ENCODE measurements at regions not wholly inside any gene's neighbourhood (a gene's known extent, or its start where the extent isn't known, plus 50 kb on each side); places are given as distances from the start of the nearest gene placed in this dataset.

DNA sequence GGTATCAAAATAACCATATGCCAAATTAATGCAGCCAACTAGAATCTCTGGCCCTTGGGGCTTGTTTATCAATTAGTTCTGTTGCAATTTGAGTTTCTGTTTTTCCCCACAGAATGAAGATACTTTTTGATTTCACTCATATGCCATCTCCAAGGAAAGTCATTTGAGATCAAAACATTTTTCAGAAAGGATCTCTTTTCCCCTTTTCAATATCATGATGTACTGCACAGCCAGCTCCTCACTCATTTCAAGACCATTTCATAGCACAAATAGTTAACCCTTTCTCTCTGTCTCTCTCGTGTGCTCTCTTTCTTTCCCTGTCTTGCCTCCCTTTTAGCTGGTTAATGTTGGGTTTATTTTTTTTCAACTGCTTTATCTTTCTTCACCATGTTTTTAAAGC lies 387.3 kb downstream of the STK39 start:
- Histone ChIP-seq H3K27me3 (replicated peaks in 1 of 7) (no peaks in the 10 kb centered on the region), H3K4me1 (no peaks in the 10 kb centered on the region), H3K4me3 (no peak overlapping the region), H3K27ac (no peak overlapping the region), H3K9me3 (no peaks in the 10 kb centered on the region), H3K36me3 (no peaks in the 10 kb centered on the region)
- DNase-seq: no peak
- intact Hi-C loops (cut with DNase I; ENCODE audit: low total_unique reads): no loop called here
- TF ChIP-seq POLR2AphosphoS5 (IDR thresholded peaks at IDR 0.05) (no peak), POLR2A (IDR thresholded peaks at IDR 0.05) (no peak)
- TF ChIP-seq, protein P1, sequence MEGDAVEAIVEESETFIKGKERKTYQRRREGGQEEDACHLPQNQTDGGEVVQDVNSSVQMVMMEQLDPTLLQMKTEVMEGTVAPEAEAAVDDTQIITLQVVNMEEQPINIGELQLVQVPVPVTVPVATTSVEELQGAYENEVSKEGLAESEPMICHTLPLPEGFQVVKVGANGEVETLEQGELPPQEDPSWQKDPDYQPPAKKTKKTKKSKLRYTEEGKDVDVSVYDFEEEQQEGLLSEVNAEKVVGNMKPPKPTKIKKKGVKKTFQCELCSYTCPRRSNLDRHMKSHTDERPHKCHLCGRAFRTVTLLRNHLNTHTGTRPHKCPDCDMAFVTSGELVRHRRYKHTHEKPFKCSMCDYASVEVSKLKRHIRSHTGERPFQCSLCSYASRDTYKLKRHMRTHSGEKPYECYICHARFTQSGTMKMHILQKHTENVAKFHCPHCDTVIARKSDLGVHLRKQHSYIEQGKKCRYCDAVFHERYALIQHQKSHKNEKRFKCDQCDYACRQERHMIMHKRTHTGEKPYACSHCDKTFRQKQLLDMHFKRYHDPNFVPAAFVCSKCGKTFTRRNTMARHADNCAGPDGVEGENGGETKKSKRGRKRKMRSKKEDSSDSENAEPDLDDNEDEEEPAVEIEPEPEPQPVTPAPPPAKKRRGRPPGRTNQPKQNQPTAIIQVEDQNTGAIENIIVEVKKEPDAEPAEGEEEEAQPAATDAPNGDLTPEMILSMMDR (IDR thresholded peaks at IDR 0.05 in 8 of 11, conservative IDR thresholded peaks at IDR 0.05 in 3 of 11): no peak
- WGBS, 5 donors: 42 to 68% (median 60%) methylated on average over 1 of the region's 1 CpG

DNA sequence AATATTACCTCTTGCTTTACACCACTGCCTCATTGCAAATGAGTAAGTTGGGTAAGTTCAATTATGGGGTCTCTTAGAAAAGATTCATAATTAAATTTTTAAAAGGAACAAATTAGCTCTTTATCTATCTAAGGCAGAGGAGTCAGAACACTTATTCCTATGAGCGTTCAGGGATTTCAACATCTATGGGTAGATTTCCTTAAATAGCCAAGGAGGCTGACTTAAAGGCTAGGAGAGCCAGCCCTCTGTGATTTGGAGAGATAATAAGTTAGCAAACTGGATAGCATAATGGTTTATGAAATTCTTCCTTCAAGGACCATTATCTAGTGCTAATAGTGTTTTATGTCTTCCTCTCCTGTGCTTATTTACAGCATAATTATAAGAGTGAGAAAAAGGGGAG lies 387.7 kb downstream of the STK39 start:
- H3K27me3 ChIP-seq (replicated peaks in 1 of 7): no peaks in the 10 kb centered on the region
- no peak for DNase-seq
- no peaks in the 10 kb centered on the region for H3K36me3 ChIP-seq
- intact Hi-C loops (cut with DNase I; ENCODE audit: low total_unique reads): no loop called here
- no peak overlapping the region for H3K4me3 ChIP-seq
- H3K4me1 ChIP-seq: no peaks in the 10 kb centered on the region
- no peaks in the 10 kb centered on the region for H3K9me3 ChIP-seq
- WGBS, 5 donors: 75 to 88% (median 82%) methylated on average over 1 of the region's 1 CpG
- H3K27ac ChIP-seq: no peak overlapping the region
- TF ChIP-seq POLR2AphosphoS5 (IDR thresholded peaks at IDR 0.05) (no peak), POLR2A (IDR thresholded peaks at IDR 0.05) (no peak)
- TF ChIP-seq, protein P1 (IDR thresholded peaks at IDR 0.05 in 8 of 11, conservative IDR thresholded peaks at IDR 0.05 in 3 of 11): no peak

DNA sequence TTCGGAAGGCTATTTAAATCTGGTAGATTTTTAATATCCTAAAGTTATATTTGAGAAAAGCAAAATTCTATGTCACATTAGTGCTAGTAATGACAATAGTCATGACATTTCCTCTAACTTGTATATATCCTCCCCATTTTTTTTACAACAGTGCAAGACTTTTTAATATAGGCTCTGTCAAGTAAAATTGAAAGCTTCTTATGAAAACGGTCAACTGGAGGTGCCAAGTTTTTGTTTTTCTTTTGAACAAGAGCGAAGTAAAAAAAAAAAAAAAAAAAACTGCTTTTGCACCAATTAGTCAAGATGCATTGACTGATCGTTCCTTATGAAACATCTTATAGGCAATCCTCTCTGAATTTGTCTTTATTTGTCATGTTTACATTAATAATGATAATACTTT lies 389.3 kb downstream of the STK39 start:
- H3K27ac ChIP-seq: no peak overlapping the region
- no peak for DNase-seq
- no peaks in the 10 kb centered on the region for H3K4me1 ChIP-seq
- H3K9me3 ChIP-seq: no peaks in the 10 kb centered on the region
- no peaks in the 10 kb centered on the region for H3K36me3 ChIP-seq
- no peaks in the 10 kb centered on the region for H3K27me3 ChIP-seq (replicated peaks in 1 of 7)
- no peak overlapping the region for H3K4me3 ChIP-seq
- 64 to 83% (median 75%) methylated on average over 4 of the region's 4 CpGs for WGBS, 5 donors
- TF ChIP-seq POLR2AphosphoS5 (IDR thresholded peaks at IDR 0.05) (no peak), POLR2A (IDR thresholded peaks at IDR 0.05) (no peak)
- TF ChIP-seq, protein P1 (IDR thresholded peaks at IDR 0.05 in 8 of 11, conservative IDR thresholded peaks at IDR 0.05 in 3 of 11): no peak
- intact Hi-C loops (cut with DNase I; ENCODE audit: low total_unique reads): no loop called here

DNA sequence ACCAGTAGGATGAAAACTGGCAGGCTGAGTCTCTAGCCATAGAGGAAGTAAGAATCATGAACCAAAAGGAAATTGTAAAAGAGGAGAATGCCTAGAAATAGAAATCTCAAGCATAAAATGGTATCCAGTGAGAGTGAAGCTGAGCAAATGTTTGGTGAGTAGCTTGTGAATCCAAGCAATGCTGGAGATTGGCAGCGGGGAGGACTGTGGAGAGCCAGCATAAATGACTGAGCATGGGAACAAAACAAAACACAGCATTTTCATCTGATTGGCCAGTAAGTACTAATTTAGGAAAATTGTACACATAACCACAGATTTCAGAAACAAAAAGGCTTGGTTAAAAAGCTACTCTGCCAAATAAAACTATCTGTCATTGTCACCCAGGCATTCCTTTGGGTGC lies 390.0 kb downstream of the STK39 start:
- intact Hi-C loops (cut with DNase I; ENCODE audit: low total_unique reads): no loop called here
- H3K4me3 ChIP-seq: no peak overlapping the region
- H3K36me3 ChIP-seq: no peaks in the 10 kb centered on the region
- DNase-seq: no peak
- 85 to 97% (median 94%) methylated on average over 1 of the region's 1 CpG for WGBS, 5 donors
- no peaks in the 10 kb centered on the region for H3K27me3 ChIP-seq (replicated peaks in 1 of 7)
- H3K27ac ChIP-seq: no peak overlapping the region
- no peak for TF ChIP-seq POLR2AphosphoS5 (IDR thresholded peaks at IDR 0.05)
- no peak for TF ChIP-seq POLR2A (IDR thresholded peaks at IDR 0.05)
- TF ChIP-seq, protein P1 (IDR thresholded peaks at IDR 0.05 in 8 of 11, conservative IDR thresholded peaks at IDR 0.05 in 3 of 11): no peak
- no peaks in the 10 kb centered on the region for H3K9me3 ChIP-seq
- no peaks in the 10 kb centered on the region for H3K4me1 ChIP-seq
